ENCODE measurements at regions not wholly inside any gene's neighbourhood (a gene's known extent, or its start where the extent isn't known, plus 50 kb on each side); places are given as distances from the start of the nearest gene placed in this dataset.

GRCh38 chr22:47556473-47556872 is 794.0 kb downstream of the TBC1D22A start:
- Histone ChIP-seq H3K4me3 (ENCODE audit: insufficient read depth, low read length, poor library complexity, severe bottlenecking) (no peak overlapping the region), H3K9ac (ENCODE audit: low read length) (no peak overlapping the region), H3K27me3 (ENCODE audit: low read length) (no peaks in the 10 kb centered on the region), H3K9me3 (ENCODE audit: insufficient read depth, low read length) (no peaks in the 10 kb centered on the region), H3F3A (ENCODE audit: insufficient read depth) (no peaks in the 10 kb centered on the region), H3K36me3 (ENCODE audit: low read length) (no peaks in the 10 kb centered on the region), H2AFZ (ENCODE audit: low read depth, low read length, severe bottlenecking) (no peak overlapping the region), H3K4me2 (ENCODE audit: low read depth, low read length, poor library complexity, severe bottlenecking) (no peak overlapping the region), H4K20me1 (ENCODE audit: low read depth, low read length) (no peaks in the 10 kb centered on the region), H3K27ac (ENCODE audit: low read depth, low read length) (no peak overlapping the region), H3K9me2 (replicated peaks; ENCODE audit: insufficient read depth, low read length) (no peaks in the 10 kb centered on the region), H3K79me2 (ENCODE audit: insufficient read depth, low read length) (no peaks in the 10 kb centered on the region)
- TF ChIP-seq CTCF (IDR thresholded peaks at IDR 0.05; ENCODE audit: insufficient read depth, low read length, poor library complexity, severe bottlenecking): no peak
- TF ChIP-seq EZH2phosphoT487 (conservative IDR thresholded peaks at IDR 0.05; ENCODE audit: low read length): no peak

- H4K20me1 ChIP-seq (ENCODE audit: low read depth, low read length): no peaks in the 10 kb centered on the region
- no peaks in the 10 kb centered on the region for H3K27me3 ChIP-seq (ENCODE audit: low read length)
- no peaks in the 10 kb centered on the region for H3K36me3 ChIP-seq (ENCODE audit: low read length)
- no peak overlapping the region for H2AFZ ChIP-seq (ENCODE audit: low read depth, low read length, severe bottlenecking)
- H3K9me2 ChIP-seq (replicated peaks; ENCODE audit: insufficient read depth, low read length): no peaks in the 10 kb centered on the region
- H3K4me2 ChIP-seq (ENCODE audit: low read depth, low read length, poor library complexity, severe bottlenecking): no peak overlapping the region
- TF ChIP-seq CTCF (IDR thresholded peaks at IDR 0.05; ENCODE audit: insufficient read depth, low read length, poor library complexity, severe bottlenecking): no peak
- no peak for TF ChIP-seq EZH2phosphoT487 (conservative IDR thresholded peaks at IDR 0.05; ENCODE audit: low read length)
- no peak overlapping the region for H3K27ac ChIP-seq (ENCODE audit: low read depth, low read length)
- H3K79me2 ChIP-seq (ENCODE audit: insufficient read depth, low read length): no peaks in the 10 kb centered on the region
- H3K4me3 ChIP-seq (ENCODE audit: insufficient read depth, low read length, poor library complexity, severe bottlenecking): no peak overlapping the region
- H3K9ac ChIP-seq (ENCODE audit: low read length): no peak overlapping the region
- no peaks in the 10 kb centered on the region for H3F3A ChIP-seq (ENCODE audit: insufficient read depth)
- H3K9me3 ChIP-seq (ENCODE audit: insufficient read depth, low read length): no peaks in the 10 kb centered on the region
Observed at GRCh38 chr22:47553436-47553835, 791.0 kb downstream of the TBC1D22A start.

GRCh38 chr22:47552541-47553205 is 790.2 kb downstream of the TBC1D22A start:
- Histone ChIP-seq H3K36me3 (ENCODE audit: low read length) (no peaks in the 10 kb centered on the region), H3K9ac (ENCODE audit: low read length) (no peak overlapping the region), H3K27me3 (ENCODE audit: low read length) (no peaks in the 10 kb centered on the region), H3F3A (ENCODE audit: insufficient read depth) (no peaks in the 10 kb centered on the region), H3K9me2 (replicated peaks; ENCODE audit: insufficient read depth, low read length) (no peaks in the 10 kb centered on the region), H2AFZ (ENCODE audit: low read depth, low read length, severe bottlenecking) (no peak overlapping the region), H3K9me3 (ENCODE audit: insufficient read depth, low read length) (no peaks in the 10 kb centered on the region), H3K4me3 (ENCODE audit: insufficient read depth, low read length, poor library complexity, severe bottlenecking) (no peak overlapping the region), H3K27ac (ENCODE audit: low read depth, low read length) (no peak overlapping the region), H3K4me2 (ENCODE audit: low read depth, low read length, poor library complexity, severe bottlenecking) (no peak overlapping the region), H3K79me2 (ENCODE audit: insufficient read depth, low read length) (no peaks in the 10 kb centered on the region), H4K20me1 (ENCODE audit: low read depth, low read length) (no peaks in the 10 kb centered on the region)
- TF ChIP-seq EZH2phosphoT487 (conservative IDR thresholded peaks at IDR 0.05; ENCODE audit: low read length) (no peak), CTCF (IDR thresholded peaks at IDR 0.05; ENCODE audit: insufficient read depth, low read length, poor library complexity, severe bottlenecking) (no peak)
